HG03103 (cell line): ENCODE measurements at regions not wholly inside any gene's neighbourhood (a gene's known extent, or its start where the extent isn't known, plus 50 kb on each side); places are given as distances from the start of the nearest gene placed in this dataset.

ENCODE experiments used
- ATAC-seq: cut with Tn5 transposase; IDR thresholded peaks from one replicate; pipeline ENCODE4 v1.9.1; 2021; ENCODE audit warnings: low read depth; ENCODE audit not compliant: unreplicated experiment

GRCh38 chr5:2201011-2201410 lies 318.3 kb upstream of the IRX4 start:
- ATAC-seq, result no peak

DNA sequence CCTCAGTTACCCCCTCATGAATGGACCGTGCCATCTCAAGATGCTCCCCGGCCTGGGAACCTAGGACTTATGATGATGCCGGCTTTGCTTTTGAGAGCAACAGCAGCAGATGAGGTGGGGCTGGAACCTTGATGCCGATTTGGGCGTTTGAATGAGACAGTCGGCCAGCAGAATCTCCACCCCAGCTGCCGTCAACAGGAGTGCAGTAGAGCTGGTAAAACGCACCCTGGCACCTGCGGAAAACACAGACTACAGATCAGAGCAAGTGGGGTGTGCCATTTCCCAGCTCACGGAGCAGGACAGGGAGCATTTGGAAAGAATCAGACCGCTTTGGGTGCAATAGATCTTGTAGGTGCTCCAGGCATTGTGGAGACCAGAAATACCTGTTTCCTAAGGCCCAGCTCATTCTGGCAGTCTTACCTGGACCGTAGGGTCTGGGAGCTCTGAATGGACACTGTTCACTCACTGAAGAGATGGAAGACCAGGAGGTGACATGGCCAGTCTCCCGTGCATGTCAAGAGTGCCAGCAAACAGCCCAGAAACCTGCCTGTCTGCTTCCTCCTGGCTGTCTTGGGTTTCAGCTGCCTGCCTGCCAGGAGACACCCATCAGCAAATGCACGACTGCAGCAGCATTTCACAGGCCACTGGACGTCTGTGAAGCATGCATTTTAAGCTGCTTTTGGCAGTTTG lies 317.7 kb upstream of the IRX4 start:
- ATAC-seq, result no peak

DNA sequence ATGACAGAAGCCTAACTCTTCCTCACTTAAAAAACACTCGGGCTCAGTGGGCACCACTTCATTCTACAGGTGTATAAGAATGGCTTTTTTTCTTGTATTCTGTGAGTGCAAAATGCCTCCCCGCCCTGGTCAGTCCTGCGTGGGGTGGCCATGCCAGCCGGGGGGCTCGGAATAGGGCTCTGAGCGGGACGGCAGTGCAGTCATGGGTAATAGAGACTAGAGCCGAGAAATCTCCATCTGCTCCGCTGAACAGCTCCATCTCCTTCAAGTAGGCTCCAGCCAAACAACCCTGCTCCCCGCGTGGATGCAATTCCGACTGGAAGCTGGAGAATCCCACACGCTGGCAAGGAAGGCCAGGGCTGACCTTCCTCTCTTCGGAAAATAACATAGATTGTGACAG lies 317.0 kb upstream of the IRX4 start:
- no peak for ATAC-seq

- ATAC-seq, result no peak
These were observed 314.4 kb upstream of the IRX4 start for GRCh38 chr5:2196989-2197619.

- no peak for ATAC-seq
These were observed 313.7 kb upstream of the IRX4 start for GRCh38 chr5:2196416-2196815.

- no peak for ATAC-seq
These were observed 312.2 kb upstream of the IRX4 start for GRCh38 chr5:2194949-2195348.

DNA sequence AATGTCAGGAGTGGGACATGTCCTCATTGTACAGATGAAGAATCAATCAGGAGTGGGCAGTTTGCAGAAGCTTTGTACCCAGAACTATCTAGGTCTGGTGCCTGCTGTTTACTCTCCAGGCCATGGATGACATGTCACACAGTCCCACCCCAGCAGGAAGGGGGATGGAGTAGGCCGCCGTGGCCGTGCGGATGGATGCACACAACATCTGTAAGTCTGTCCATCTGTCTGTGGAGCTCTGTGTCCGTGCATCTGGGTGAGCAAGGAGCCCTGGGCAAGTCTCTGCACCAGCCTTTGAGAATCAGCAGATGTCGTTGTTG lies 311.5 kb upstream of the IRX4 start:
- no peak for ATAC-seq

DNA sequence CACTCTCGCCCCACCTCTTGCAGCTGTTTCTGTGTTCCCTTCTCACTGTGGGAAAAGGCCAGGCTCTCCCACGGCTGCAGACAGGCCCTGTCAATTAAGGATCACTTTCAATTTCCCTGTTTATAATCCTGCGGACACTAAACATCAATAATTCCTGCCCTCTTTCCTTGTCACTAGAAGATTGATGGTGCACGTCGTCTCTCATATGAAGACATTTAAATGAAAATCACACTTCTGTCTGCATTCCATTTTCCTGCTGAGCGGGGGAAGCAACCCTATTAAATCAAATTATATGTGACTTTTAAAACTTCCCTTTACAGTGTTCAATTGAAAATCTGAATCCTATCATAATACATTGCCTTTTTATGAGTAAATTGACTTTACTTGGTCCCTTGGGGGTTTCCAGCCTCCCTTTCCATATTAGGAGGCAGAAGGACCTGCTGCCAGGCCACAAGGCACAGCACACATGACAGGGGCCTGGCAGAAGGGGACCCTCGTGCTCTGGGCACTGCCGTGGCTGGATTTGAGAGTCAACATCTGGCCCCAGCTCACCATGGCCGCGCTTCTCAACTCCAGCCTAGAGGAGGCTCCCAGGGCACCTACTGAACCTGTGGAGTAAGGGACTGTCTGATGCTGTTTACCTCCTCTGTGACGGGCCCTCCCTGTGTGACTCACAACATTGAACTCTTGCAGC lies 311.0 kb upstream of the IRX4 start:
- ATAC-seq, result no peak

DNA sequence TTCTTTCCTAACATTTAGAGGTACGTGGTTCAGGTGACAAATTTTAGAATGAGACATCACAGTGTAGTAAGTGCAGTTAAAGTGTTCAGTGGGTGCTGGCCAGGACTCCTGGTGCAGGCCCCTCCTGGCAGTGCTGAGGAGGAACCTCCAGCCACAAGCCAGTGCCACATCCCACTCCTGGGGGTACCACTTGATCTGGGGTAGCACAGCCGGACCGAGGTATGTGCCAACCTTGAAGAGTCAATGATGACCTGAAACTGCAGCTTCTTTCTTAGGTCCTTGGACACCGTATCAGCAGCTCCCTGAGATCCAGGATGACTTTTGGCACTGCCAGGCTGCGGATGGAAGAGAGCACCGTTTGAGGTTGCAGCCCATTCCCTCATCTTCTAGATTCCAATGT lies 310.4 kb upstream of the IRX4 start:
- no peak for ATAC-seq

DNA sequence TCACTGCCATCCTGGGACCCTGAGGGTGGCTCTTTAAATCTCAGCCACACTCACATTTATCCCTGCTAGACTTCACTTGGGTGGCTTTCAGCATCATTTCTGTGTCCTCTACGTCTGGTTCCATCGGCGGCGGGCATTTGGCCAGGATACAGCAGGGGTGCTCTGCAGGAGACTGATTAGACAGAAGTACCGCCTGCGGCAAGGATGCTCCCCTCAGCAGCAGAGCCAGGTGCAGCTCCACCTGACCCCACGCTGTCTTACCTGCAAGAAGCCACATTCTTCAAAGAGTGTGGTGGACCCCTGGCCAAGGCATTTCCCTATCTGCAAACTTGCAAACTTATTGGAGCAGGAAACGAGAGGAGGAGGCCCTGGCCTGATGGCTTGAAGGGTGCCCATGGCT lies 309.8 kb upstream of the IRX4 start:
- ATAC-seq, result no peak

DNA sequence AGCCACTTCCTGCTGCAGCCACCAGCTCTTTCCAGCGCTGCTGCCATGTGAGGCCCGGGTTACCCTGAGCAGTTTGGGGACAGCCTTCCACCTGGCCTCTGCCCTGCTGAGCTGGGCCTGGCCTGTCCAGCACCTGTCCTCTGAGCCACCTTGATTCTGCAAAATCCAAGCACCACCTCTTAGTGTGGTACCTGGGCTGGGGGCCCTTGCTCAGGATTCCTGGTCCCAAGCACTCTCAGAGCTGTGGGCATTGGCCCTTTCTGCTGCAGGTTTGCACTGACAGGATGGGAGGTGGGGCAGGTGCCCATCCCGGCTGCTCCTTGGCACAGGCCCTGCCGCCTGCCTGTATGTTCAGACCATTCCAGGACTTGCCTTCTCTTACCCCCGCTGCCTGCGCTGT lies 309.2 kb upstream of the IRX4 start:
- ATAC-seq, result no peak

DNA sequence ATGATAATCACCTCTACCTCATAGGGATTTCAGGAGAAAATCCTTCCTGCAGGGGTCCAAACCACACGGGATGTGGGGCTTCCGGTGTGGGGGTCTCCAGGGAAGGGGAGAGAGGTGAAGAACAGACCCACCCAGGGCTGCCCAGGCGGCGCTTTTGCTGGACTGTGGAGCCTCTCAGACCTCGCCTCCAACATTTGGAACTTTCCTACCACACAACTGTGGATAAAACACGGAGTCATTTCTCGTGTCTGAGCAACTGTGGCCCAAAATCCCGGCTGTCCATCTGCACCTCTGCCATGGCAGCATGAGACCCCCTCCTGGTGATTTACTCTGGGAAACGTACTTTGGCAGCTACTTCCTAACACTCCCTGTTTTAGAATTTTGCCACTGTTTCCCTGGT lies 307.8 kb upstream of the IRX4 start:
- ATAC-seq, result no peak

DNA sequence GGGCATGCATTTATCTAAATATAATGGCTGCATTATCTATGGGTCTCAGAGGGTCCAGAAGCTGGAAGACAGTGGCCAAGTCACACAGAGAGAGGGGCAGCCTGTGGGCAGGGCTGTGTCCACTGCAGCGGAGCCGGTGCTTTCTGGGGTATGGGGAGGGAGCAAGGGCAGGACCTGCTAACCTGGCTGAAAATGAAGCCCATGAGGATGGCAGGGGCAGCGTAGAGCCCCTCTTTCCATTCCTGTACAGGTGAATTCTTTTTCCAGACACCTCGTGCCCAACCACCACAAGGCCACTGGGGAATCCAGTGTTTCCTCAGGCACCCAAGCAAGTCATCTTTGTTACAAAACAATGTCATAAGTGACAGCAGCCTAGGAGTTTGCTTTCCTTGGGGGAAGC lies 305.9 kb upstream of the IRX4 start:
- no peak for ATAC-seq

GRCh38 chr5:2188137-2188536 lies 305.4 kb upstream of the IRX4 start:
- ATAC-seq, result no peak

DNA sequence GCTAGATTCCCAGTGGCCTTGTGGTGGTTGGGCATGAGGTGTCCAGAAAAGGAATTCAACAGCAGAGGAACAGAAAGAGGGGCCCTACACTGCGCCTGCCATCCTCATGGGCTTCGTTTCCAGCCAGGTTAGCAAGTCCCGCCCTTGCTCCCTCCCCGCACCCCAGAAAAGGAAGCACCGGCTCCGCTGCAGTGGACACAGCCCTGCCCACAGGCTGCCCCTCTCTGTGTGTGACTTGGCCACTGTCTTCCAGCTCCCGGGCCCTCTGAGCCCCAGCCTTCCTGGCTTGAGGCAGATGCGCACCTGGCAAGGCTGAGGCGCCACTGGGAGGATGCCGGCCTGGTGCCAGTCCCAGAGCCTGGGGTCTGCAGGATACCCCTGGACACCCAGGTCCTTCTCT lies 305.0 kb upstream of the IRX4 start:
- ATAC-seq, result no peak

DNA sequence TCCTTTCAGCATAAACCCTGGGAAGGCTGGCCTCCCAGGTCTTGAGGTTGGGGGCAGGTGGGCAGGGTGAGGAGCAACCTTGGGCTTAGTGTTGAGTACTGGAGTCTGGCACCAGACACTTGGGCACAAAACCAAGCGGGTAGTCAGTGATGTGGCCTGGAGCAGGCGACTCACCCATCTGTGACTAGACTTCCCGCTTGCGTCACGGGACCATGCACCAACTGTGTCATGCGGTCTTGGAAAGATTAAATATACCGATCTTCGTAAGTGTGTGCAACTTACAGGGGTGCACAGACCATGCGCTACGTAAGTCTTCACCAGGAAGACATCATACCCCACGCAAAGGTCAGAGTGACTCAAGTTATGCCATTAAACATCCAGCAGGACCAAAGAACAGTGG lies 304.4 kb upstream of the IRX4 start:
- ATAC-seq, result no peak

GRCh38 chr5:2186472-2187015 lies 303.8 kb upstream of the IRX4 start:
- ATAC-seq, result no peak

GRCh38 chr5:2185646-2186471 lies 303.1 kb upstream of the IRX4 start:
- ATAC-seq, result no peak

GRCh38 chr5:2184563-2185540 lies 302.1 kb upstream of the IRX4 start:
- ATAC-seq, result no peak

- no peak for ATAC-seq
These were observed 301.3 kb upstream of the IRX4 start for GRCh38 chr5:2184026-2184366.
